B cell (primary cell): ENCODE measurements at regions not wholly inside any gene's neighbourhood (a gene's known extent, or its start where the extent isn't known, plus 50 kb on each side); places are given as distances from the start of the nearest gene placed in this dataset.

Experiments
- ATAC-seq: fragments of 200-7000 bp; cut with Tn5 transposase; one replicate; pipeline ENCODE4 v1.10.0; 2021; ENCODE audit warnings: low read depth, mild to moderate bottlenecking, moderate number of reproducible peaks, moderate library complexity
- CTCF ChIA-PET: fragments of 350-600 bp; sonication (Branson Sonifier 250); formaldehyde crosslinking; loops from one replicate; lab custom pipeline; 2021; ENCODE audit warnings: antibody characterized with exemption, inconsistent platforms; lab: Charles Lee
- POLR2A ChIA-PET: fragments of 350-600 bp; sonication (Branson Sonifier 250); formaldehyde crosslinking; loops from one replicate; lab custom pipeline; 2021; ENCODE audit warnings: antibody characterized with exemption; lab: Charles Lee
- DNase-seq: peaks from one replicate; pipeline ENCODE4 v3.0.0; 2013
- H2AFZ ChIP-seq: 2 replicates; pipeline ENCODE4 v1.6.1; 2012; ENCODE audit warnings: mild to moderate bottlenecking, low read depth, low read length; ENCODE audit not compliant: insufficient read depth, poor library complexity, severe bottlenecking
- H3K27ac ChIP-seq, 2 donors: 1 replicate in 1 of 2; 2 replicates in 1 of 2; pipeline ENCODE4 v1.5.1; 2012 to 2013; ENCODE audit warnings: low read length in 2 of 2, mild to moderate bottlenecking in 2 of 2, moderate library complexity in 1 of 2
- H3K27me3 ChIP-seq, 4 experiments: fragments of 200-600 bp in 1 of 4; sonication (generic) in 1 of 4; replicated peaks in 1 of 4; 1 replicate in 2 of 4; 2 replicates in 2 of 4; pipeline versions ENCODE4 v1.6.1 to v1.7.0; 2013 to 2016; ENCODE audit warnings: low read length in 3 of 4, mild to moderate bottlenecking in 2 of 4, mixed read lengths in 1 of 4, moderate library complexity in 1 of 4; ENCODE audit not compliant: insufficient read depth in 4 of 4, control insufficient read depth in 3 of 4; ENCODE audit errors: control extremely low read depth in 1 of 4
- H3K36me3 ChIP-seq, 2 experiments: replicated peaks in 1 of 2; 1 replicate in 1 of 2; 2 replicates in 1 of 2; pipeline versions ENCODE4 v1.6.1 to v1.7.1; 2013; ENCODE audit warnings: low read length in 1 of 2; ENCODE audit not compliant: insufficient read depth in 2 of 2, control insufficient read depth in 1 of 2; ENCODE audit errors: control extremely low read depth in 1 of 2, extremely low read depth in 1 of 2
- H3K4me1 ChIP-seq, 2 donors: fragments of 200-600 bp in 1 of 2; sonication (generic) in 1 of 2; 1 replicate in 1 of 2; 2 replicates in 1 of 2; pipeline versions ENCODE4 v1.5.1 to v1.6.1; 2013 to 2017; ENCODE audit warnings: low read length in 2 of 2; ENCODE audit not compliant: control insufficient read depth in 2 of 2, insufficient read depth in 2 of 2
- H3K4me2 ChIP-seq: replicated peaks from 2 replicates; pipeline ENCODE3; 2012; ENCODE audit warnings: mild to moderate bottlenecking, low read depth, low read length; ENCODE audit not compliant: poor library complexity, severe bottlenecking
- H3K4me3 ChIP-seq, 5 experiments: fragments of 200-600 bp in 1 of 5; sonication (generic) in 1 of 5; 1 replicate in 3 of 5; 2 replicates in 2 of 5; pipeline versions ENCODE4 v1.5.1 to v1.7.0; 2011 to 2016; ENCODE audit warnings: low read length in 4 of 5, mild to moderate bottlenecking in 4 of 5, low read depth in 2 of 5, control low read depth in 1 of 5, moderate library complexity in 1 of 5; ENCODE audit not compliant: insufficient read depth in 1 of 5; ENCODE audit errors: control extremely low read depth in 1 of 5, extremely low read depth in 1 of 5
- H3K79me2 ChIP-seq: fragments of 200-600 bp; sonication (generic); one replicate; pipeline ENCODE4 v1.6.0; 2016; ENCODE audit warnings: low read length; ENCODE audit not compliant: control insufficient read depth, insufficient read depth
- H3K9ac ChIP-seq: fragments of 200-600 bp; sonication (generic); 2 replicates; pipeline ENCODE4 v1.6.1; 2017; ENCODE audit warnings: mild to moderate bottlenecking, low read length, moderate library complexity
- H3K9me3 ChIP-seq, 3 donors: one replicate each; pipeline versions ENCODE4 v1.6.1 to v1.7.1; 2013; ENCODE audit warnings: low read length in 2 of 3; ENCODE audit not compliant: control insufficient read depth in 2 of 3, insufficient read depth in 1 of 3; ENCODE audit errors: control extremely low read depth in 1 of 3
- H4K20me1 ChIP-seq: 2 replicates; pipeline ENCODE4 v1.6.0; 2012; ENCODE audit warnings: mild to moderate bottlenecking, low read length; ENCODE audit not compliant: insufficient read depth, control insufficient read depth, poor library complexity, severe bottlenecking
- H3K27ac Mint-ChIP-seq: one replicate; pipeline ENCODE4 v1.8.0; 2021; ENCODE audit warnings: mixed read lengths
- H3K27me3 Mint-ChIP-seq: one replicate; pipeline ENCODE4 v1.8.0; 2021; ENCODE audit warnings: mixed read lengths
- H3K4me1 Mint-ChIP-seq: one replicate; pipeline ENCODE4 v1.8.0; 2021; ENCODE audit warnings: mixed read lengths
- H3K4me3 Mint-ChIP-seq: one replicate; pipeline ENCODE4 v1.8.0; 2021; ENCODE audit warnings: mixed read lengths
- H3K9me3 Mint-ChIP-seq: one replicate; pipeline ENCODE4 v1.8.0; 2022; ENCODE audit warnings: mixed read lengths; ENCODE audit not compliant: insufficient read depth
- CTCF ChIP-seq: fragments of 200-600 bp; IDR thresholded peaks from one replicate; pipeline ENCODE4 v1.8.0; 2022; ENCODE audit warnings: antibody characterized with exemption, mild to moderate bottlenecking
- EZH2 ChIP-seq: IDR thresholded peaks from 2 replicates; pipeline ENCODE4 v1.6.1; 2012; ENCODE audit warnings: borderline replicate concordance, low read depth, mild to moderate bottlenecking, moderate library complexity, low read length; ENCODE audit not compliant: insufficient read depth, poor library complexity, severe bottlenecking
- WGBS: methylation state at CpG from one replicate; pipeline ENCODE4 v1.1.5; 2013; ENCODE audit warnings: missing lambda C conversion rate; ENCODE audit not compliant: insufficient coverage; 5-methylcytosine and 5-hydroxymethylcytosine counted together
- intact Hi-C: fragments of 100-400 bp; cut with micrococcal nuclease; formaldehyde crosslinking; loops from one replicate; pipeline ENCODE4 v1.10.0; 2022

- Mint-ChIP-seq H3K9me3 (no peaks in the 10 kb centered on the region), H3K27ac (no peak overlapping the region), H3K4me1 (no peaks in the 10 kb centered on the region), H3K27me3 (peaks cover 40% of the 10 kb centered on the region), H3K4me3 (no peak overlapping the region)
- no peak for TF ChIP-seq EZH2
- no peak for TF ChIP-seq CTCF
- Histone ChIP-seq H3K4me2 (no peak overlapping the region), H3K27me3 (peaks cover 0 to 21% (median 2%) of the 10 kb centered on the region in 4 experiments), H3K9me3 (peaks cover 0 to 2% (median 0%) of the 10 kb centered on the region in 3 donors), H3K36me3 (no peaks in the 10 kb centered on the region), H3K79me2 (no peaks in the 10 kb centered on the region), H4K20me1 (no peaks in the 10 kb centered on the region), H3K9ac (no peak overlapping the region), H3K4me1 (no peaks in the 10 kb centered on the region), H3K4me3 (no peak overlapping the region), H2AFZ (no peak overlapping the region), H3K27ac (no peak overlapping the region)
- 78% methylated on average over 11 of the region's 11 CpGs for WGBS
- DNase-seq (no peak), ATAC-seq (no peak)
- ChIA-PET CTCF (no interaction called here), POLR2A (no interaction called here)
- intact Hi-C loops = no loop called here
Observed at GRCh38 chr3:13136426-13136825, 63.2 kb upstream of the IQSEC1 start.

- H3K36me3 ChIP-seq = no peaks in the 10 kb centered on the region
- intact Hi-C loops = no loop called here
- TF ChIP-seq CTCF = no peak
- Mint-ChIP-seq H3K4me1 (no peaks in the 10 kb centered on the region), H3K27me3 (peaks cover 36% of the 10 kb centered on the region), H3K27ac (no peak overlapping the region), H3K9me3 (no peaks in the 10 kb centered on the region), H3K4me3 (no peak overlapping the region)
- H3K4me3 ChIP-seq = no peak overlapping the region
- H4K20me1 ChIP-seq = no peaks in the 10 kb centered on the region
- no peaks in the 10 kb centered on the region for H3K79me2 ChIP-seq
- DNase-seq = no peak
- H3K9ac ChIP-seq = no peak overlapping the region
- WGBS = 90% methylated on average over 19 of the region's 19 CpGs
- POLR2A ChIA-PET = no interaction called here
- no peak overlapping the region for H3K4me2 ChIP-seq
- CTCF ChIA-PET = no interaction called here
- no peak for ATAC-seq
- no peaks in the 10 kb centered on the region for H3K4me1 ChIP-seq
- no peak overlapping the region for H3K27ac ChIP-seq
- peaks cover 0 to 18% (median 1%) of the 10 kb centered on the region in 4 experiments for H3K27me3 ChIP-seq
- no peak overlapping the region for H2AFZ ChIP-seq
- peaks cover 0 to 2% (median 0%) of the 10 kb centered on the region in 3 donors for H3K9me3 ChIP-seq
Observed at GRCh38 chr3:13135811-13136321, 62.6 kb upstream of the IQSEC1 start.
